Astrocyte of the cerebellum (primary cell): ENCODE measurements at regions not wholly inside any gene's neighbourhood (a gene's known extent, or its start where the extent isn't known, plus 50 kb on each side); places are given as distances from the start of the nearest gene placed in this dataset.

Source experiments
- DNase-seq: peaks from one replicate; pipeline ENCODE4 v3.0.0-alpha.2; 2011; ENCODE audit warnings: low read depth
- H3K4me3 ChIP-seq: 2 replicates; pipeline ENCODE4 v1.5.1; 2011; ENCODE audit warnings: mild to moderate bottlenecking, low read depth, low read length, moderate library complexity
- CTCF ChIP-seq: IDR thresholded peaks from 2 replicates; pipeline ENCODE4 v1.5.1; 2012; ENCODE audit warnings: low read length, low read depth, moderate library complexity, mild to moderate bottlenecking; ENCODE audit errors: missing control alignments
- in situ Hi-C: cut with HindIII; loops from 2 replicates; pipeline ENCODE4 v1.10.0; 2017; ENCODE audit warnings: low sequenced_read_pairs

- H3K4me3 ChIP-seq, result no peak overlapping the region
- in situ Hi-C loops, result no loop called here
- DNase-seq, result no peak
- no peak for TF ChIP-seq CTCF
These were observed 160.6 kb upstream of the PLCXD3 start for GRCh38 chr5:41670854-41671479.

GRCh38 chr5:41670216-41670615 is 159.8 kb upstream of the PLCXD3 start:
- TF ChIP-seq CTCF, result no peak
- DNase-seq, result no peak
- H3K4me3 ChIP-seq, result no peak overlapping the region
- in situ Hi-C loops, result no loop called here

GRCh38 chr5:41661254-41661653 is 150.9 kb upstream of the PLCXD3 start:
- DNase-seq, result no peak

DNA sequence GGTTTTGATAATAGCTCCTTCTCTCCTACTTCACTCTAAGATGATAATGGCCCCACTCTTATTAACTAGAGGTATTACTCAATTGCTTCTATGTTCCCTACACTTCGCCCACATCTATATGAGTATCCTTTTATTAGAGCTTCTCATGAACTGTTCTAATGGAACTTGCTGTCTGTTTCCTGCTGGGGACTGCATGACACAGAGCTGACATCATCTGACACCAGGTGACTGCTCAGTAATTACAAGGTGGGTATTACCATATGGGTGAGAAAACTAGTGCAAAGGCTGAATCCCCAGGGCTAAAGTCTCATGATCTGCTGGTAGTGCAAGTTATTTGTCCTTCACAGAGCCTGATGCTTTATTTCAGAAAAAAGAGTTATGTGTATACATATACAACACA is 146.2 kb upstream of the PLCXD3 start:
- in situ Hi-C loops, result no loop called here
- TF ChIP-seq CTCF, result no peak
- no peak overlapping the region for H3K4me3 ChIP-seq
- no peak for DNase-seq

More at GRCh38 chr5:41661254-41661653, 150.9 kb upstream of the PLCXD3 start:
- no peak for TF ChIP-seq CTCF
- no peak overlapping the region for H3K4me3 ChIP-seq
- in situ Hi-C loops, result no loop called here

DNA sequence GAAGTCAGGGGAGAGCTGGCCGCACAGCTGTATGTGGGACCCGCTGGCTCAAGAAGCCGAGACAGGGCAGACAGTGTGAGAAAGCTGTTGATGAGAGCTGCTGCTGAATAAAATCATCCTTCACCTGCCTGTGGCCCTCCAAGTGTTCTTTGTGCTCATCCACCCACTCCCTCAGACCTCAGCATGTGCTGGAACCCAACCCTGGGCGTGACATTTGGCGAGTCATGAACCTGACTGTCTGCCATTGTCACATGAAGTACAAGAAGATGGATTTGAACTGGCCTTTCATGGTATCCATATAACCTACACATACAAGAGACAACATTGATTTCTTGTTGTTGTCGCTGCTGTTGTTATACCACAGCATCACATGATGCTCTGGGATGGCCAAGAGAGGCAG is 139.7 kb upstream of the PLCXD3 start:
- in situ Hi-C loops, result no loop called here
- no peak for DNase-seq
- H3K4me3 ChIP-seq, result no peak overlapping the region
- no peak for TF ChIP-seq CTCF

- H3K4me3 ChIP-seq, result no peak overlapping the region
- peak; percentile 58 for DNase-seq
- in situ Hi-C loops, result no loop called here
- TF ChIP-seq CTCF, result no peak
These were observed 139.3 kb upstream of the PLCXD3 start for GRCh38 chr5:41649659-41650058.
